Astrocyte (in vitro differentiated cells and primary cell): ENCODE measurements at regions not wholly inside any gene's neighbourhood (a gene's known extent, or its start where the extent isn't known, plus 50 kb on each side); places are given as distances from the start of the nearest gene placed in this dataset.

Experiments used
- CTCF ChIP-seq: IDR thresholded peaks from 2 replicates; pipeline ENCODE4 v1.5.1; 2011; ENCODE audit warnings: low read depth, mild to moderate bottlenecking, inconsistent platforms, low read length, moderate library complexity; ENCODE audit not compliant: insufficient read depth
- EZH2 ChIP-seq: IDR thresholded peaks from 2 replicates; pipeline ENCODE4 v1.6.1; 2012; ENCODE audit warnings: mild to moderate bottlenecking, low read length, inconsistent platforms; ENCODE audit not compliant: insufficient read depth

DNA sequence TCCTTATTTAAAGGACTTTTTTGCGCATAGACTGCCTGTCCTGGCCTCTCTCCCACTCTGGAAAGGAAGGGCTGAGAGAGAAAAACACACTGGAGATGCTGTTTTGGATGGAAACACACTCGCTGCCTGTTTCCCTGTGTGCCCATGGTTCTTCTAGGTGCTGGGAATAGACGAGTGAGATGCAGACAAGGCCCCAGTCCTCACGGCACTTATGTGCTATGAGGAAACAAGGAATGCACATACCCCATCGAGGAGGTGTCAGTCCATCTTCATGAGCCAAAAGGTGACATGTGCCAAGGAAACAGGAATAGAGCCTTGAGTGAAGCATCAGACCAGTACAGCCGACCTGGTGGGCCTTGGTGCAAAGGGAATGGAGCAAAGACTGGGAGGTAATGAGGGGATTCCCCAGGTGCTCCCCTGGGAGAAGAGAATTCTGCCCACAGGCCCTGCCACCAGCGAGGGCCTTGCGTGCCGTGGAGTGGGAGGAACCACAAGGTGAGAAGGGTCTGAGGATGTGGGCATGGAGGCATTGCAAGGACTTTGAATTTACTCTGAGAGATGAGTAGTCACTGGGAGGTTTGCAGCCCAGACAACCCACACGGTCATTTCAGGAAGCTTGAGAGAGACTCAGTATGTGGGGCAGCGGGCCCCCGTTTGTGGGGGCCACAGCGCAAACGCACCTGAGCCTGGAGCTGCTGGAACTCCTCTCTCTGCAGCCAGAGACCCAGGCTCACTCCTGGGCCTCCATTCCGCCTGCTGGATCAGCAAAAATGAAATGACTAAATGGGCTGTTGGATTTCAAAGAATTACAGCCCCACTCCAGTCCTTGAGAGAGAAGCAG, 197.5 kb upstream of the COPS8 start:
- TF ChIP-seq CTCF (no peak), EZH2 (no peak)
